ENCODE measurements at regions not wholly inside any gene's neighbourhood (a gene's known extent, or its start where the extent isn't known, plus 50 kb on each side); places are given as distances from the start of the nearest gene placed in this dataset.

- Histone ChIP-seq H3K4me2 (ENCODE audit: insufficient read depth, low read length) (no peak overlapping the region), H3K27me3 (ENCODE audit: control insufficient read depth in 2 of 2, insufficient read depth in 2 of 2, low read length in 2 of 2) (no peaks in the 10 kb centered on the region), H3K9ac (replicated peaks; ENCODE audit: extremely low read depth, insufficient read depth, low read length) (no peak overlapping the region), H3K9me3 (replicated peaks; ENCODE audit: control insufficient read depth, insufficient read depth, low read length) (peaks cover 2% of the 10 kb centered on the region), H4K20me1 (replicated peaks; ENCODE audit: control insufficient read depth, extremely low read depth, insufficient read depth, low read length) (no peaks in the 10 kb centered on the region), H3K79me2 (ENCODE audit: control insufficient read depth, insufficient read depth, low read length) (no peaks in the 10 kb centered on the region), H3K36me3 (ENCODE audit: control insufficient read depth in 2 of 2, extremely low read depth in 1 of 2, insufficient read depth in 2 of 2, low read length in 2 of 2) (no peaks in the 10 kb centered on the region), H2AFZ (ENCODE audit: low read depth, low read length) (no peak overlapping the region), H3K9me1 (replicated peaks; ENCODE audit: control insufficient read depth, extremely low read depth, insufficient read depth, low read length) (no peaks in the 10 kb centered on the region), H3K4me1 (ENCODE audit: control insufficient read depth, extremely low read depth, insufficient read depth, low read length) (no peaks in the 10 kb centered on the region), H3K27ac (ENCODE audit: insufficient read depth, low read depth, low read length) (no peak overlapping the region), H3K4me3 (replicated peaks in 1 of 3; ENCODE audit: insufficient read depth in 1 of 3, low read depth in 1 of 3, low read length in 3 of 3) (no peak overlapping the region)
- DNase-seq (ENCODE audit: low read depth, low spot score): no peak
- dilution Hi-C loops (cut with MboI; ENCODE audit: extremely low pct_ligation_motif_present, low sequenced_read_pairs) (no loop called here), intact Hi-C loops (cut with micrococcal nuclease) (no loop called here)
- FAIRE-seq: no peak
- ChIA-PET CTCF (no interaction called here), POLR2A (no interaction called here)
- TF ChIP-seq MYC (IDR thresholded peaks at IDR 0.05; ENCODE audit: low read depth, low read length): no peak
- TF ChIP-seq MAX (IDR thresholded peaks at IDR 0.05; ENCODE audit: insufficient read depth, insufficient read length): no peak
- no peak for TF ChIP-seq POLR2AphosphoS5 (IDR thresholded peaks at IDR 0.05; ENCODE audit: insufficient read depth, low read depth, low read length)
- no peak for TF ChIP-seq FOS (IDR thresholded peaks at IDR 0.05; ENCODE audit: borderline replicate concordance, insufficient read depth, low read length)
- TF ChIP-seq GATA2 (IDR thresholded peaks at IDR 0.05; ENCODE audit: insufficient read depth, insufficient read length, low read depth, low read length): no peak
- no peak for TF ChIP-seq CTCF (IDR thresholded peaks at IDR 0.05; ENCODE audit: extremely low read depth in 1 of 2, insufficient read depth in 1 of 2, low read depth in 1 of 2, low read length in 2 of 2)
- TF ChIP-seq EZH2 (IDR thresholded peaks at IDR 0.05; ENCODE audit: borderline replicate concordance, low read depth, low read length, severe bottlenecking): no peak
- no peak for TF ChIP-seq POLR2A (IDR thresholded peaks at IDR 0.05; ENCODE audit: low read depth, low read length)
- no peak for TF ChIP-seq JUN (IDR thresholded peaks at IDR 0.05; ENCODE audit: borderline replicate concordance, insufficient read depth, insufficient read length, low read depth)
- no TSS peak for BruUV-seq (replicated peaks)
Observed at GRCh38 chr2:239661334-239662312, 260.8 kb upstream of the HDAC4 start.
